SK-N-MC (cell line): ENCODE measurements at regions not wholly inside any gene's neighbourhood (a gene's known extent, or its start where the extent isn't known, plus 50 kb on each side); places are given as distances from the start of the nearest gene placed in this dataset.

Experiments used
- EZH2 ChIP-seq: fragments of 200-600 bp; sonication (generic); IDR thresholded peaks from one replicate; pipeline ENCODE4 v1.6.1; 2017; ENCODE audit warnings: antibody characterized with exemption
- POLR2AphosphoS5 ChIP-seq: IDR thresholded peaks from 2 replicates; pipeline ENCODE4 v1.6.1; 2012; ENCODE audit warnings: mild to moderate bottlenecking, low read depth, low read length, borderline replicate concordance

- TF ChIP-seq EZH2 (no peak), POLR2AphosphoS5 (no peak)
Measured at GRCh38 chr2:36184848-36185247, 170.7 kb upstream of the CRIM1 start.
